Smooth muscle cell (in vitro differentiated cells): ENCODE measurements at regions not wholly inside any gene's neighbourhood (a gene's known extent, or its start where the extent isn't known, plus 50 kb on each side); places are given as distances from the start of the nearest gene placed in this dataset.
"Not testable (repeated sequence)": the region's sequence is repeated elsewhere in the genome, so short reads cannot be mapped to it uniquely, and the experiment has no call there.

Experiments used
- DNase-seq: peaks from one replicate; lab custom pipeline; 2025; ENCODE audit not compliant: unreplicated experiment; lab: John Stamatoyannopoulos, UW
- H2AFZ ChIP-seq: fragments of 200-600 bp; sonication (generic); 2 replicates; pipeline ENCODE4 v1.6.0; 2016; ENCODE audit warnings: antibody characterized with exemption, low read depth, mild to moderate bottlenecking
- H3F3A ChIP-seq: fragments of 200-600 bp; sonication (generic); 2 replicates; pipeline ENCODE4 v1.6.0; 2017; ENCODE audit warnings: antibody characterized with exemption, low read depth
- H3K27ac ChIP-seq: fragments of 200-600 bp; sonication (generic); 2 replicates; pipeline ENCODE4 v1.5.1; 2016; ENCODE audit warnings: low read depth, mild to moderate bottlenecking
- H3K27me3 ChIP-seq: fragments of 200-600 bp; sonication (generic); 2 replicates; pipeline ENCODE4 v1.6.1; 2016; ENCODE audit warnings: low read depth, mild to moderate bottlenecking
- H3K36me3 ChIP-seq: fragments of 200-600 bp; sonication (generic); 2 replicates; pipeline ENCODE4 v1.5.1; 2016; ENCODE audit warnings: low read depth
- H3K4me1 ChIP-seq: fragments of 200-600 bp; sonication (generic); 2 replicates; pipeline ENCODE4 v1.5.1; 2016; ENCODE audit warnings: low read depth
- H3K4me2 ChIP-seq: fragments of 200-600 bp; sonication (generic); 2 replicates; pipeline ENCODE4 v1.6.0; 2016; ENCODE audit warnings: mild to moderate bottlenecking
- H3K4me3 ChIP-seq: fragments of 200-600 bp; sonication (generic); 2 replicates; pipeline ENCODE4 v1.5.1; 2016; ENCODE audit warnings: mild to moderate bottlenecking
- H3K79me2 ChIP-seq: fragments of 200-600 bp; sonication (generic); 2 replicates; pipeline ENCODE4 v1.6.0; 2016; ENCODE audit warnings: low read depth, mild to moderate bottlenecking
- H3K9ac ChIP-seq: fragments of 200-600 bp; sonication (generic); 2 replicates; pipeline ENCODE4 v1.6.0; 2016; ENCODE audit warnings: low read depth
- H3K9me3 ChIP-seq: fragments of 200-600 bp; sonication (generic); replicated peaks from 2 replicates; pipeline ENCODE4 v1.5.1; 2016; ENCODE audit warnings: low read depth
- H4K20me1 ChIP-seq: fragments of 200-600 bp; sonication (generic); 2 replicates; pipeline ENCODE4 v1.6.0; 2016; ENCODE audit warnings: low read depth
- WGBS: methylation state at CpG from one replicate; pipeline ENCODE4 v1.1.7; 2016; ENCODE audit warnings: low lambda C conversion rate; 5-methylcytosine and 5-hydroxymethylcytosine counted together
- TF ChIP-seq, protein P1 (sequence below): fragments of 200-600 bp; sonication (generic); IDR thresholded peaks from 2 replicates; pipeline ENCODE4 v1.5.1; 2017; ENCODE audit warnings: borderline replicate concordance, mild to moderate bottlenecking, antibody characterized with exemption; ENCODE audit not compliant: insufficient read depth, poor library complexity, severe bottlenecking

DNA sequence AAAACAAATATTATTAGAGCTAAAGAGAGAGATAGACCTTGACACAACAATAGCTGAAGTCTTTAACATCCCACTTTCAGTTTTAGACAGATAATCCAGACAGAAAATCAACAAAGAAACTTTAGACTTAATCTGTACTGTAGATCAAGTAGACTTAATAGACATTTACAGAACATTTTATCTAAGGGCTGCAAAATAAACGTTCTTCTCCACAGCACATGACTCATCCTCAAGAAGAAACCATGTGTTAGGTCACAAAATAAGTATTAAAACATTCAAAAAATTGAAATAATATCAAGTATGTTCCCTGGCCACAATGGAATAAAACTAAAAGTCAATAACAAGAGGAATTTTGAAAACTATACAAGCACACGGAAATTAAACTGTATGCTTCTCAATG is 1510.3 kb upstream of the PCDH10 start:
- H3K4me3 ChIP-seq, result no peak overlapping the region

DNA sequence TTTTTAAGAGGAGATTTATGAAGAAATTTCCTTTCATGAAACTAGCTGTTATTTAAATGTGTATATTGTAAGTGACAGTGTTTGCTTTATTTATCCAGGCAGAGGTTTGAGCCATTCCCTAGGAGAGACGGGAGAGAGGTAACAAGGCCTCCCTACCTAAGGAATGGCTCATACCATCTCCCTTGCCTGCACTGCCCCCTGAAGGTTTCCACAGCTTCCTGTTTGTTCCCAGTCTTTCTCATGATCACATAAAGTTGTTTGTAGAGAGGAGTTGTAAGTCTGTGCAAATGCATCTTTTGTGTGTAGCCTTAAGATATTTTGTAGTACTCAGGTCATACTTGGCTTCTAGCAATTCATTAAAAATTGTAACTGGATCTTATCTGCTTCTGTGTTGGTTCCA is 1504.5 kb upstream of the PCDH10 start:
- Histone ChIP-seq H3K36me3 (no peaks in the 10 kb centered on the region), H3K4me3 (no peak overlapping the region), H3K9me3 (no peaks in the 10 kb centered on the region), H3K9ac (no peak overlapping the region), H2AFZ (no peak overlapping the region), H3F3A (no peaks in the 10 kb centered on the region), H3K27me3 (no peaks in the 10 kb centered on the region), H3K4me2 (no peak overlapping the region), H3K79me2 (no peaks in the 10 kb centered on the region), H3K27ac (no peak overlapping the region), H4K20me1 (no peaks in the 10 kb centered on the region), H3K4me1 (no peaks in the 10 kb centered on the region)
- 26% methylated on average over 1 of the region's 1 CpG for WGBS
- TF ChIP-seq, protein P1, sequence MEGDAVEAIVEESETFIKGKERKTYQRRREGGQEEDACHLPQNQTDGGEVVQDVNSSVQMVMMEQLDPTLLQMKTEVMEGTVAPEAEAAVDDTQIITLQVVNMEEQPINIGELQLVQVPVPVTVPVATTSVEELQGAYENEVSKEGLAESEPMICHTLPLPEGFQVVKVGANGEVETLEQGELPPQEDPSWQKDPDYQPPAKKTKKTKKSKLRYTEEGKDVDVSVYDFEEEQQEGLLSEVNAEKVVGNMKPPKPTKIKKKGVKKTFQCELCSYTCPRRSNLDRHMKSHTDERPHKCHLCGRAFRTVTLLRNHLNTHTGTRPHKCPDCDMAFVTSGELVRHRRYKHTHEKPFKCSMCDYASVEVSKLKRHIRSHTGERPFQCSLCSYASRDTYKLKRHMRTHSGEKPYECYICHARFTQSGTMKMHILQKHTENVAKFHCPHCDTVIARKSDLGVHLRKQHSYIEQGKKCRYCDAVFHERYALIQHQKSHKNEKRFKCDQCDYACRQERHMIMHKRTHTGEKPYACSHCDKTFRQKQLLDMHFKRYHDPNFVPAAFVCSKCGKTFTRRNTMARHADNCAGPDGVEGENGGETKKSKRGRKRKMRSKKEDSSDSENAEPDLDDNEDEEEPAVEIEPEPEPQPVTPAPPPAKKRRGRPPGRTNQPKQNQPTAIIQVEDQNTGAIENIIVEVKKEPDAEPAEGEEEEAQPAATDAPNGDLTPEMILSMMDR, result peak; percentile 40
- no peak for DNase-seq

More for the DNA sequence above, 1510.3 kb upstream of the PCDH10 start:
- Histone ChIP-seq H3K27ac (no peak overlapping the region), H3K9me3 (no peaks in the 10 kb centered on the region), H3K4me1 (no peaks in the 10 kb centered on the region), H3F3A (no peaks in the 10 kb centered on the region), H3K27me3 (no peaks in the 10 kb centered on the region), H3K36me3 (no peaks in the 10 kb centered on the region), H3K79me2 (no peaks in the 10 kb centered on the region), H4K20me1 (no peaks in the 10 kb centered on the region), H3K4me2 (no peak overlapping the region), H2AFZ (no peak overlapping the region), H3K9ac (no peak overlapping the region)
- DNase-seq, result no peak
- WGBS, result 63% methylated on average over 2 of the region's 2 CpGs
- TF ChIP-seq, protein P1, result no peak

DNA sequence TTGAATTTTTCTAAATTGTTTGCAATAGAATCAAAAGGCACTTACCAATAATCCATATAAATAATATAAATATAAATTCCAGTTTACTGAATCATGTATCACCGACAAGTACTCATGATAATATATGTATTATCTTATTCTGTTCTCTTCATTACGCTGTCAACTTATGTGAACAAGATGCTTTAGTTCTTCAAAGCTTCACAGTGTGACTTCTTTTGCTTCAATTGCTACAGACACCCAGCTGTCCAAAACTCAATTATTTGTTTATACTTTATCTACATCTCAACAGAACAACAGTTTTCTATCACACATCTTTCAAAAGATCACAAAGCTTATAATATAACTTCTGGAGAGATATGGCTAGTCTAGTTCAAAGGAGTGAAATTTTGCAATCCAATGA is 1499.9 kb upstream of the PCDH10 start:
- no peaks in the 10 kb centered on the region for H3K27me3 ChIP-seq
- H3K27ac ChIP-seq, result no peak overlapping the region
- H3K4me1 ChIP-seq, result no peaks in the 10 kb centered on the region
- no peaks in the 10 kb centered on the region for H3K36me3 ChIP-seq
- no peaks in the 10 kb centered on the region for H3F3A ChIP-seq
- H4K20me1 ChIP-seq, result no peaks in the 10 kb centered on the region
- H3K9me3 ChIP-seq, result no peaks in the 10 kb centered on the region
- no peak overlapping the region for H3K4me3 ChIP-seq
- H3K79me2 ChIP-seq, result no peaks in the 10 kb centered on the region
- no peak for DNase-seq
- H2AFZ ChIP-seq, result no peak overlapping the region
- WGBS, result 88% methylated on average over 2 of the region's 2 CpGs
- H3K9ac ChIP-seq, result no peak overlapping the region
- no peak overlapping the region for H3K4me2 ChIP-seq
- TF ChIP-seq, protein P1, result no peak

DNA sequence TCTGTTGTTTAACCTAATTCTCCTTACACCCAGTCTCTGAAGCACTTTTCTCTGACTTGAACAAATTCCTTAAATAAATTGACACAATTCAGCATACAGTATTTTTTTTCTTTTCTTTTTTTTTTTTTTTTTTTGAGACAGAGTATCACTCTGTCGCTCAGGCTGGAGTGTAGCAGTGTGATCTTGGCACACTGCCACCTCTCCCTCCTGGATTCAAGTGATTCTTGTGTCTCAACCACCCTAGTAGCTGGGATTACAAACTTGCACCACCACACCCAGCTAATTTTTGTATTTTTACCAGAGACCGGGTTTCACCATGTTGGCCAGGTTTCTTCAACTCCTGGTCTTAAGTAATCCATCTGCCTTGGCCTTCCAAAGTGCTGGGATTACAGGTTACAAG is 1498.1 kb upstream of the PCDH10 start:
- Histone ChIP-seq H3K9me3 (no peaks in the 10 kb centered on the region), H3K36me3 (no peaks in the 10 kb centered on the region), H3K79me2 (no peaks in the 10 kb centered on the region), H3F3A (no peaks in the 10 kb centered on the region), H2AFZ (no peak overlapping the region), H3K27me3 (no peaks in the 10 kb centered on the region), H3K4me3 (no peak overlapping the region), H4K20me1 (no peaks in the 10 kb centered on the region), H3K4me2 (no peak overlapping the region), H3K27ac (no peak overlapping the region), H3K4me1 (no peaks in the 10 kb centered on the region), H3K9ac (no peak overlapping the region)
- no peak for DNase-seq
- 89% methylated on average over 2 of the region's 2 CpGs for WGBS
- TF ChIP-seq, protein P1, result no peak

DNA sequence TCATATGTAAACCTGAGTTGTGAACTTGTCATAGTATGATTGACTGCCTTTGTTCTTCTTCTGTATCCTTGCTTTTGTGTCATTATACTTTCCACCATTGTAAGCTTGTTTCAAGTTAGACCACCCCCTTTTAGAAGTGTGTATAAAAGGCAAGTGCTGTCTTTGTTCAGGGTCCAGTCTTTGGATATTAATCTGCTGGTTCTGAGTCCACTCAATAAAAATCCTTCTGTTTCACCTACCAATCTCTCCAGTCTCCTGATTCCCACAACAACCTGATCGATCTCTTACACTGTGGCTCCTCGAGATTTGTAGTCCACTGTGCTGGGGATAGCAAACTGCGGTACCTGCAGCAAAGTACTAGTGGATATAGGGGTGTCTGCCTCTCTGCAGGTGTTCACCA is 1465.8 kb upstream of the PCDH10 start:
- not testable (repeated sequence) for H3K4me3 ChIP-seq, H3K4me2 ChIP-seq, H3K9ac ChIP-seq, H3K79me2 ChIP-seq, H3F3A ChIP-seq, H3K9me3 ChIP-seq, H3K27ac ChIP-seq, H3K27me3 ChIP-seq, H2AFZ ChIP-seq, H4K20me1 ChIP-seq, DNase-seq, H3K4me1 ChIP-seq, H3K36me3 ChIP-seq
- WGBS, result 81% methylated on average over 3 of the region's 3 CpGs
